ENCODE measurements at regions not wholly inside any gene's neighbourhood (a gene's known extent, or its start where the extent isn't known, plus 50 kb on each side); places are given as distances from the start of the nearest gene placed in this dataset.
"Not testable (repeated sequence)": the region's sequence is repeated elsewhere in the genome, so short reads cannot be mapped to it uniquely, and the experiment has no call there.

- no peaks in the 10 kb centered on the region for H3K4me1 Mint-ChIP-seq
- H3K36me3 Mint-ChIP-seq = no peaks in the 10 kb centered on the region
- H3K4me3 Mint-ChIP-seq = no peak overlapping the region
- no peaks in the 10 kb centered on the region for H3K9me3 Mint-ChIP-seq
- no peak overlapping the region for H3K27ac Mint-ChIP-seq
- peaks cover 4% of the 10 kb centered on the region for H3K27me3 Mint-ChIP-seq
These were observed 124.5 kb downstream of the PMAIP1 start for GRCh38 chr18:60024345-60024744.

DNA sequence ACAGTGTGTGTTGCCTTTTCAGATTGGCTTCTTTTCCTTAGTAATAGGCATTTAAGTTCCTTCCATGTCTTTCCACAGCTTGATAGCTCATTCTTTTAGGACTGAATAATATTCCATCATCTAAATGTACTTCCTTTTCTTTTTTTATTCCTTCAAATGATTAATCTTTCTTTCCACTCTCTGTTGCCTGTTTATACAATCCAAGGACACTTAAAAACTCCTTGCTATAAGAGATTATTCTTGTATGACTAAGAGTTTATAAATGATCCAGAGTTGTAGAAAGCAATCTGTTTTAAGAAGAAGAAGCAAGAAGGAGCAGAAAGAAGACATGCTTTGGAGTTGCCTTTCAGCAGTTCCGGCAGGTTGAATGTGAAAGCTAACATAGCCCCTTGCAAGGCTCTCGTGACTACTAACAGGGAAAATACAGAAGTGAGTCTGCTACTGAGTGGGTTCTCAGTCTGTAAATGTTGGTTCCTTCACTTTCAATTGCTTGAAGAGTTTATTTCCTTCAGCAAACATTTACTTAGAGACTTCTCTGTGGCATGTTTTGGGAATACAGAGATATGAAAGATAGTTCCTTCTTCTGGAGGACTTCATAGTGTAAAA, 123.0 kb downstream of the PMAIP1 start:
- H3K4me3 Mint-ChIP-seq = no peak overlapping the region
- no peaks in the 10 kb centered on the region for H3K36me3 Mint-ChIP-seq
- no peaks in the 10 kb centered on the region for H3K4me1 Mint-ChIP-seq
- peaks cover 7% of the 10 kb centered on the region for H3K27me3 Mint-ChIP-seq
- H3K27ac Mint-ChIP-seq = no peak overlapping the region
- H3K9me3 Mint-ChIP-seq = no peaks in the 10 kb centered on the region

DNA sequence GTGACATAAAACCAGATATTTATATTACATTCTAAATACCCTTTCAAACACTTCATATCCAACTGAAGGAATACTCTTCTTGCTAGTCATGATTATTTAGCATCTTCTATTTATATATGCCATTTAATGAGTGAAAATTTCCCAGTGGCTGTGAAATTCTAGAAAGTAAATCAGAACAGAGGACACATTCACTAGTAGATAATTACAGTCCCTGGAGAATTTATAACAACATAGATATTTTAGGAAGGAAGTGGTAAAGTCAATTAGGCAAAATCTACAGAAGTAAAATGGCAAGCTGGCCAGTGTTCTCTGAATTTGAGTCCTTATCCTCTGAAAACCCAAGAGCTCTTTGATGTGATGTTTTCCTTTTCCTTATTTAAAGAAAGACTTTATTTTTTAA, 121.8 kb downstream of the PMAIP1 start:
- H3K4me1 Mint-ChIP-seq = no peaks in the 10 kb centered on the region
- no peaks in the 10 kb centered on the region for H3K36me3 Mint-ChIP-seq
- H3K9me3 Mint-ChIP-seq = no peaks in the 10 kb centered on the region
- no peak overlapping the region for H3K4me3 Mint-ChIP-seq
- no peak overlapping the region for H3K27ac Mint-ChIP-seq
- H3K27me3 Mint-ChIP-seq = peaks cover 7% of the 10 kb centered on the region

DNA sequence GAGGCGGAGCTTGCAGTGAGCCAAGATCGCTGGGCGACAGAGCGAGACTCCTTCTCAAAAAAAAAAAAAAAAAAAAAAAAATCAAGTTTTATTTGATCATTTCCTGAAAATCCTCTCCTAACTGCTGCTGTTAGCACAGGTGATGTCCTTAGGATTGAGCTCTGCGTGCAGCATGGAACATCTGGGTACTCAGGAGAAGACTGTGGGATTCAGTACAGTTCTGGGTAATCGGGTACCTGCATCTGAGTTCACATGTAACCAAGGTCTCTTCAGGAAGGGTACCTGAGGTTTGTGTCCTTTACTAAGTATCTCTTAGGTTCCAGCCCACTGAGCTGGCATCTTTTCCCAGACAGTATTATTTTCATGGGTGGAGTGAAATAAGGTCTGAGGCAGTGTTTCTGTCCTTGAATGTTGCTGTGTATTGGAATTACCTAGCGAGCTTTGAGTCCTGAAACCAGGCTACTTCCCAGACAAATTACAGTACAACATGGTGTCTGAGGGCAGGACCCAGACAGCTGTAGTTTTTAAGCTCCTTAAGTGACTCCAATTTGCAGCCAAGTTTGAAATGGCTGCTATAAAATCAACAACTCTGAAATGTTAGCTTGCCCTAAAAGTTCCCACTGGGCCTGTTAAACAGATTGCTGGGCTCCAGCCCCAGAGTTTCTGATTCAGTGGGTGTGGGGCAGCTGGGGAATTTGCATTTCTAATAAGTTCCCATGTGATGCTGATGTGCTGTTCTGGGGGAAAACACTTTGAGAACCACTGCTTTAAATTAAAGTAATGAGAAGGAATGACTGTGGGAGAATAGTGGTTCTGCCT, 120.5 kb downstream of the PMAIP1 start:
- Mint-ChIP-seq H3K9me3 (no peaks in the 10 kb centered on the region), H3K4me1 (no peaks in the 10 kb centered on the region), H3K36me3 (no peaks in the 10 kb centered on the region), H3K27ac (no peak overlapping the region), H3K27me3 (peaks cover 7% of the 10 kb centered on the region), H3K4me3 (no peak overlapping the region)

GRCh38 chr18:60019463-60019840, 119.7 kb downstream of the PMAIP1 start:
- no peaks in the 10 kb centered on the region for H3K36me3 Mint-ChIP-seq
- H3K27me3 Mint-ChIP-seq = peaks cover 7% of the 10 kb centered on the region
- no peaks in the 10 kb centered on the region for H3K9me3 Mint-ChIP-seq
- no peak overlapping the region for H3K4me3 Mint-ChIP-seq
- no peaks in the 10 kb centered on the region for H3K4me1 Mint-ChIP-seq
- H3K27ac Mint-ChIP-seq = no peak overlapping the region

DNA sequence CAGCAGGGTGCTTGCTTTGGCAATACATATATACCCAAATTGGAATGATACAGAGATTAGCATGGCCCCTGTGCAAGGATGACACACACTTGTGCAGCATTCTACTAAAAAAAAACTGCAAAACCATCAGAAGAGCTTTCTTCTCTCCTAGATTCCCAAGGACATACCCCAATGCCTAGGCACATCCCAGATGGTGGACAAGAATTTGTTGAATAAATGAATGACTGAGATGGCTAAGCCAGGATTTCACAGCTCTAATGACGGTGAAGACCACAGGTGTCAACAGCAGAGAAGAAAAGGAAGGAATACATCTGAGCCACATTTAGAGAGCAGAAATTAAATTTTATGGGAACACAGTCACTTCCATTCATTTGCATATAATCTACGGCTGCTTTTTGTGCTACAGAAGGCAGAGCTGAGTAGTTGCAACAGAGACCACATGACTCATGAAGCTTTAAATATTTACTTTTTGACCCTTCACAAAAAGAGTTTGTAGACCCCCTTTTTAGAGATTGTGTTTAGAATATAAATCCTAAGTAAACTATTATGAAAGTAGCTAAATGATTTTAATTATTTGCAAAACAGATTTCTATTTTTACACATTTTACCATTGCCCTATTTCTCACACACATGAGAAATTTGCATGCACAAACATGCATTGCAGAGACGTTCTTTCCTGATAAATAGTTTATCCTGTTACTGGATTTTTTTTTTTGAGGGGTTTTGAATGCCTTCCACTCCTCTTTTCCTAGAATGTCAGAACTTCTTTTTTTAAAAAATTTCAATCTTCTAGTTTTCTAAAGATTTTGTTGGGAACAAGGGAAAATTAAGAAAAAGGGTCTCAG, 119.0 kb downstream of the PMAIP1 start:
- no peak overlapping the region for H3K27ac Mint-ChIP-seq
- no peaks in the 10 kb centered on the region for H3K36me3 Mint-ChIP-seq
- H3K9me3 Mint-ChIP-seq = no peaks in the 10 kb centered on the region

DNA sequence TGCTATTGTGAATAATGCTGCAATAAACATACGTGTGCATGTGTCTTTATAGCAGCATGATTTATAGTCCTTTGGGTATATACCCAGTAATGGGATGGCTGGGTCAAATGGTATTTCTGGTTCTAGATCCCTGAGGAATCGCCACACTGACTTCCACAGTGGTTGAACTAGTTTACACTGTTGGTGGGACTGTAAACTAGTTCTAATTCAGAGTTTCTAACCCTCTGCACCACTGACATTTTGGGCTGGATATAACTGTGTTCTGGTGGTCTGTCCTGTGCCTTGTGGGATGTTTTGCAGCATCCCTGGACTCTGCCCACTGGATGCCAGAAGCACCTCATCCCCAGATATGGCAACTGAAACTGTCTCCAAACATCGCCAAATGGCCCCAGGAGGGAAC, 118.3 kb downstream of the PMAIP1 start:
- not testable (repeated sequence) for H3K4me1 Mint-ChIP-seq, H3K27ac Mint-ChIP-seq, H3K27me3 Mint-ChIP-seq, H3K4me3 Mint-ChIP-seq, H3K9me3 Mint-ChIP-seq, H3K36me3 Mint-ChIP-seq

More for the DNA sequence above, 119.0 kb downstream of the PMAIP1 start:
- Mint-ChIP-seq H3K4me1 (no peaks in the 10 kb centered on the region), H3K27me3 (peaks cover 7% of the 10 kb centered on the region), H3K4me3 (no peak overlapping the region)

DNA sequence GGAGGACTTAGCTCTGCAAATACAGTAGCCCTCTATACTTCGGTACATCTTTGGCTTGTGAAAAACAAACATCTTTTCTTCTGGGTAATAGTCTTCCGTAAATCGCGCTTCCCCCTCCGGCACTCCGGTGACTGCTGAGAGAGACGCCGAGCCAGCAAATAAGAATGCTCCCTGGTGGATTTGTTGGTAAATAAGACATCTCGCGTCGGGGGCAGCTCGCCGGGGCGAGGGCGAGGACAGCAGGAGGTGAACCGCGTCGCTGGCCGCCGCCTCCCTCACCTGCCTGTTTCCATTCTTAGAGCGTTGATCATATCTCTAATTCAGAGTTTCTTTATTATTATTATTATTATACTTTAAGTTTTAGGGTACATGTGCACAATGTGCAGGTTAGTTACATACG, 117.6 kb downstream of the PMAIP1 start:
- peaks cover 5% of the 10 kb centered on the region for H3K27me3 Mint-ChIP-seq
- no peaks in the 10 kb centered on the region for H3K4me1 Mint-ChIP-seq
- H3K4me3 Mint-ChIP-seq = no peak overlapping the region
- H3K9me3 Mint-ChIP-seq = no peaks in the 10 kb centered on the region
- no peak overlapping the region for H3K27ac Mint-ChIP-seq
- H3K36me3 Mint-ChIP-seq = no peaks in the 10 kb centered on the region

DNA sequence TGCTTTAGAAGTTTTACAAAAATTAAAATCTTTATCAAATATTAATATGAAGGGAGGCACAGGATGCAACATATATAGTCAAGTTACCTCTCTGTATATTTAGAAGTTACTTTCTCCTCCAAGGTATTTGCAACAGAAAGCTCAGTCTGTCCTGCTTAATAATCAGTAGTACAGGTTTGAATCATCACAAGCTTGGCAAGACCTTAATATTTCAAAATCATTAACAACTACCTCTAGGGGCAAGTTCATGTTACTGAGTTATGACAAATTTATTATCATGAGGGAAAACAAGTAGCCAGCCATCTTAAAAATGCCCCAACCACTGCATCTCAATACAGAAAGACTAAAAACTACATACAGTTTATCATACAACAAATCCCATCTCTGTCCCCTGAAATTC, 116.0 kb downstream of the PMAIP1 start:
- peak overlapping the region; percentile 51 for H3K27ac Mint-ChIP-seq
- not testable (repeated sequence) for H3K4me3 Mint-ChIP-seq, H3K27me3 Mint-ChIP-seq, H3K4me1 Mint-ChIP-seq, H3K36me3 Mint-ChIP-seq, H3K9me3 Mint-ChIP-seq

- not testable (repeated sequence) for H3K36me3 Mint-ChIP-seq, H3K27me3 Mint-ChIP-seq, H3K4me3 Mint-ChIP-seq, H3K9me3 Mint-ChIP-seq, H3K27ac Mint-ChIP-seq, H3K4me1 Mint-ChIP-seq
These were observed 113.4 kb downstream of the PMAIP1 start for GRCh38 chr18:60013148-60013547.

DNA sequence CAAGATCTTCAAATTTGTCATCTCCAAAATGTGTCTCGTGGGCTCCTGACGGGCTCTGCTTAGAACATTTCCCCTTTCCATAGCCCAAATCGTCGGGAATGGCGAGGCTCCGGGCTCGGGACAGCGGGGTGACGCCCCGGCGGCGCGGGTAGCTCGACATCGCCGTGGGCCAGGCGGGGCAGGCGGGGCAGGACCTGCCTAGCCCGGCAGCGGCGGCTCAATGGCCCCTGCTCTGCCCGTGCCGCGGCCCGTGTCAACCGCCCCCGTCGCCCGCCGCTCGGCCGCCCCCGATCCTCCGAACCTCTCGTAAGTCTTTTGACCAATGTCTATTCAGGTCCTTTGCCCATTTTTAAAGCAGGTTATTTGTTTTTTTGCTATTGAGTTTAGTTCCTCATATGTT, 111.2 kb downstream of the PMAIP1 start:
- no peaks in the 10 kb centered on the region for H3K9me3 Mint-ChIP-seq
- H3K4me1 Mint-ChIP-seq = no peaks in the 10 kb centered on the region
- no peak overlapping the region for H3K4me3 Mint-ChIP-seq
- H3K27ac Mint-ChIP-seq = no peak overlapping the region
- no peaks in the 10 kb centered on the region for H3K36me3 Mint-ChIP-seq
- H3K27me3 Mint-ChIP-seq = peaks cover 11% of the 10 kb centered on the region

- peaks cover 12% of the 10 kb centered on the region for H3K27me3 Mint-ChIP-seq
- no peak overlapping the region for H3K4me3 Mint-ChIP-seq
- H3K36me3 Mint-ChIP-seq = no peaks in the 10 kb centered on the region
- H3K9me3 Mint-ChIP-seq = no peaks in the 10 kb centered on the region
- no peak overlapping the region for H3K27ac Mint-ChIP-seq
- H3K4me1 Mint-ChIP-seq = no peaks in the 10 kb centered on the region
These were observed 110.7 kb downstream of the PMAIP1 start for GRCh38 chr18:60010513-60010912.

GRCh38 chr18:60007661-60008060, 107.9 kb downstream of the PMAIP1 start:
- no peak overlapping the region for H3K27ac Mint-ChIP-seq
- H3K4me3 Mint-ChIP-seq = no peak overlapping the region
- no peaks in the 10 kb centered on the region for H3K9me3 Mint-ChIP-seq
- no peaks in the 10 kb centered on the region for H3K4me1 Mint-ChIP-seq
- H3K36me3 Mint-ChIP-seq = no peaks in the 10 kb centered on the region
- peaks cover 10% of the 10 kb centered on the region for H3K27me3 Mint-ChIP-seq

DNA sequence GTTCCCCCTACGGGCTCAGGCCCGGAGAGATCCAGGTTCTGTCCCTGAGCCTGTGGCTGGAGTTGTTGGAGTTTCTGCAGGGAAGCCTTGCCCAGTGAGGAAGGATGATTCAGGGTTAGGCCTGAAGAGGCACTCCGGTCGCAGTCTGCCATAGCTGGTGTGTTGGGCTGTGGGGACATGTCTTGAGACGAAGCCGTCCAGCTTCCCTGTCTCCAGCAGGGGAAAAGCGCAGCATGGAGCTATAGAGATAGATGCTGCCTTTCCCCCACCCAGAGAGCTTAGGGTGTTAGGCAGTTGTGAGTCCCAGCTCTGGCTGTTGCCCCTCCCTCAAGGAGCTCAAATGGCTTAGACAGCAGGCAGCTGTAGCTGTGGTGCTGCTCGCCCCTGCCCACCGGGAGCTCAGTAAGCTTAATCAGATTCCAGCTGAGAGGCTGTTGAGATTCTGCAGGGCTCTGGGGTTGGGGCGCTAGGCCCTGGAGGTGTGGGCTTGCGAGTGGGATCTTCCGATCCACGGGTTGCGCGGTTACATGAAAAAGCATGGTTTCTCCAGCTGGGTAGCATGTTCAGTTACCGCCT, 103.9 kb downstream of the PMAIP1 start:
- no peaks in the 10 kb centered on the region for H3K36me3 Mint-ChIP-seq
- no peaks in the 10 kb centered on the region for H3K4me1 Mint-ChIP-seq

DNA sequence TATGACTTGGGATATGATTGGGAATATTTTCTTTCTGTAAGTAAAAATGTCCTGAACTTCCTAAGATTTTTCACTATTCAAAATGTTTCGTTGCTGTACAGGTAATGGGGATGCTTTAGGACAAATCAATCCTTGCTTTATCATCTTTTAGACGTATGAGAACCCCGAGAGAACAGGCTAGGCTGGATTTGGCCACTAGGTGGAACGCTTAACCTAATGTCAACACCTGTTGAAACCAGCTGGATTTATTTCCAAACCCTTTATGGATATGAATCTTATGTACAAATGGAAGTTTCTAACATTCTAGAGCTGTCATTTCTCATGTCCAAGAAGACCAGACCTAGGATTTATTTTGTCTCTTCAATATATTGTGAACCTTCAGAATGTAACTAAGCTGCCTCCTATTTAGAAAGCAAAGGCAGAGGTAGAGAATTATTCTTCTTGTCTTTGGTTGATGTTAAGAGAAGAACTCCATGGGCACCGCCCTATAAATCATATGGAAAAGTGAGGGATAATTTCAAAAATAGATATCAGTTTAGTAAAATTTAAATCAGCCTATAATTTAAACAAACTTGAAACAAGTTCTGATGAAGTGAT, 96.7 kb downstream of the PMAIP1 start:
- H3K36me3 Mint-ChIP-seq = no peaks in the 10 kb centered on the region
- no peak overlapping the region for H3K27ac Mint-ChIP-seq
- H3K27me3 Mint-ChIP-seq = peaks cover 15% of the 10 kb centered on the region
- no peaks in the 10 kb centered on the region for H3K4me1 Mint-ChIP-seq
- H3K4me3 Mint-ChIP-seq = no peak overlapping the region
- H3K9me3 Mint-ChIP-seq = no peaks in the 10 kb centered on the region

More for the DNA sequence above, 103.9 kb downstream of the PMAIP1 start:
- Mint-ChIP-seq H3K27ac (no peak overlapping the region), H3K27me3 (peaks cover 13% of the 10 kb centered on the region), H3K9me3 (no peaks in the 10 kb centered on the region), H3K4me3 (no peak overlapping the region)

All from activated naive CD4-positive, alpha-beta T cell treated with anti-CD3 and anti-CD28 coated beads, Interleukin-2, amount 50 U/mL, for 24 hours (primary cell).